ENCODE measurements at regions not wholly inside any gene's neighbourhood (a gene's known extent, or its start where the extent isn't known, plus 50 kb on each side); places are given as distances from the start of the nearest gene placed in this dataset.

DNA sequence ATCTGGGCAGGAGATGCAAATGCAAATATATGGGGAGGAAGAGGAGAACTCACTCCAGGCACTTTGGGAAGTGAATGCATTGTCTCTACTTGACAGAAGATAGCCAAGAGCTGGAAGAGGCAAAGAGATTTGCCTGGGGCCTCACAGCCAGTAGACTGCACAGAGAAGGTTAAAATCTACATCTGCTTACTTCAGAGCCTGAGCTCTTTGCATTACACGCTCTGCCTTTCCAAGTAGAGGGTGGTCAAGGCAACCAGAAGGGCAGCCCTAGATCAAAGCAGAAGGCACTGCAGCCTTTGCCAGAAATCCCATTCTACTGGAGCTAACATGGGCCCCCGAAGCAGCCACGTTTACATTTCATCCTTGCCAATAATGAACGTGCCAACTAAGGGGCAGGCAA lies 407.2 kb upstream of the CCL2 start:
- TF ChIP-seq, protein P1, sequence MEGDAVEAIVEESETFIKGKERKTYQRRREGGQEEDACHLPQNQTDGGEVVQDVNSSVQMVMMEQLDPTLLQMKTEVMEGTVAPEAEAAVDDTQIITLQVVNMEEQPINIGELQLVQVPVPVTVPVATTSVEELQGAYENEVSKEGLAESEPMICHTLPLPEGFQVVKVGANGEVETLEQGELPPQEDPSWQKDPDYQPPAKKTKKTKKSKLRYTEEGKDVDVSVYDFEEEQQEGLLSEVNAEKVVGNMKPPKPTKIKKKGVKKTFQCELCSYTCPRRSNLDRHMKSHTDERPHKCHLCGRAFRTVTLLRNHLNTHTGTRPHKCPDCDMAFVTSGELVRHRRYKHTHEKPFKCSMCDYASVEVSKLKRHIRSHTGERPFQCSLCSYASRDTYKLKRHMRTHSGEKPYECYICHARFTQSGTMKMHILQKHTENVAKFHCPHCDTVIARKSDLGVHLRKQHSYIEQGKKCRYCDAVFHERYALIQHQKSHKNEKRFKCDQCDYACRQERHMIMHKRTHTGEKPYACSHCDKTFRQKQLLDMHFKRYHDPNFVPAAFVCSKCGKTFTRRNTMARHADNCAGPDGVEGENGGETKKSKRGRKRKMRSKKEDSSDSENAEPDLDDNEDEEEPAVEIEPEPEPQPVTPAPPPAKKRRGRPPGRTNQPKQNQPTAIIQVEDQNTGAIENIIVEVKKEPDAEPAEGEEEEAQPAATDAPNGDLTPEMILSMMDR (IDR thresholded peaks at IDR 0.05): no peak
- Histone ChIP-seq H3K9me3 (no peaks in the 10 kb centered on the region), H3K27me3 (peaks cover 5% of the 10 kb centered on the region), H3K4me3 (ENCODE audit: low read depth in 1 of 2, low read length in 1 of 2) (no peak overlapping the region), H3K27ac (no peak overlapping the region), H3K4me1 (ENCODE audit: control insufficient read depth in 1 of 2, insufficient read depth in 1 of 2, low read depth in 1 of 2, low read length in 1 of 2) (no peaks in the 10 kb centered on the region), H3K36me3 (no peaks in the 10 kb centered on the region)

DNA sequence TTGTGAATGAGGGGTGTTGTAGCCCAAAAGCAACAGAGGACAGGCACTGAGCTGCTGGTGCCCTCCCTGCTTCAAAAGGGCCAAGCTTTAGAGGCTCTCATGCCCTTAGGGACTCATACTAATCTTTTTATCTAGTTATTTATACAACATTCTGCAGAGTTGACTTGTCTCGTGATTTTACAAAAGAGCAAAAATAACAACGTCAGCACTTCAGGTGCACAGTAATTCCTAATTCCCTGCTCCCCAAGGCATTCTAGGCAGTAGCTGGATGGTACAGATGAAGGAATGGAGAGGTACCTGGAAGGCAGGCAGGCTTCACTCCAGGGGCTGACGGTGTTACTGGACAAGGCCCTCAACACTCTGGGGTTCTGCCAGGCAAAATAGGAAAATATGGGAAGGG lies 406.7 kb upstream of the CCL2 start:
- Histone ChIP-seq H3K36me3 (no peaks in the 10 kb centered on the region), H3K4me1 (ENCODE audit: control insufficient read depth in 1 of 2, insufficient read depth in 1 of 2, low read depth in 1 of 2, low read length in 1 of 2) (no peaks in the 10 kb centered on the region), H3K4me3 (ENCODE audit: low read depth in 1 of 2, low read length in 1 of 2) (no peak overlapping the region), H3K27ac (no peak overlapping the region), H3K27me3 (peaks cover 5% of the 10 kb centered on the region), H3K9me3 (no peaks in the 10 kb centered on the region)
- TF ChIP-seq, protein P1 (IDR thresholded peaks at IDR 0.05): no peak

DNA sequence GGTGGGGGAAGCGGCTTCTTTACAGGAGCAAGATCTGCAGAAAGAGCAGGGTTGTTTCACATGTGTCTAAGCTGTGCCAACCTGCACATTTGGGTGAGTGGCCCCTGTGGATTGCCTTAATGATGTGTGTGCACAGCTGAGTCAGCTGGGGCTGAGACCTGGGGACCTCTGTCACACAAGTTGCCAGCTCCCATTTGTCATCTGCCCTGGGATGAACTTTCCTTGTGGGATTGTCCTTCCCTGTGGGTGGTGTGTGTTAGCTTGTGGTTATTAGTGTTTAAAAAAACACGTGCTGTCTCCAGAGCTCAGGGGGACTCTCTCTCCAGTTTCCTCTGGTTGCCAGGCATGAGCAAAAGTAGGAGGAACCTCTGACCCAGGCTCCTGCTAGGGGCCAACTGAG lies 400.5 kb upstream of the CCL2 start:
- TF ChIP-seq, protein P1 (IDR thresholded peaks at IDR 0.05): no peak
- Histone ChIP-seq H3K9me3 (no peaks in the 10 kb centered on the region), H3K36me3 (no peaks in the 10 kb centered on the region), H3K4me3 (ENCODE audit: low read depth in 1 of 2, low read length in 1 of 2) (no peak overlapping the region), H3K4me1 (ENCODE audit: control insufficient read depth in 1 of 2, insufficient read depth in 1 of 2, low read depth in 1 of 2, low read length in 1 of 2) (no peaks in the 10 kb centered on the region), H3K27me3 (peaks cover 10% of the 10 kb centered on the region), H3K27ac (no peak overlapping the region)

DNA sequence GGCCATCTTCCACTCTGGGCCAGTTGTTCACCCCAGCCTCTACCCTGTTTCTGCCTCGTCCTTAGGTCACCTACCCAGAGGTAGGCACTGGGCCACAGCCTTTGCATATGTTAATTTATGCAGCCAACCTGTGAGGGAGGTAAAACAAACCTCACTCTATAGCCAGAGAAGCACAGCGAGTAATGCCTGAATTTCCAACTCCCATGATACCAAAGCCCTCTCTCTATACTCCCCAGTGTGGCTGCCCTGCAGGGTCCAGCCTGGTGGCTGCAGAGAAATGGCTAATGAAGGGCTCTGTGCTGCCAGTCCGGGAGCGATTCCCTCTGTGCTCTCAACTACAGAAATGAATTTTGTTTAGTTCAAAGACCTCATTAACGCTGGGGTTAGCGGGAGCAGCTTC lies 397.0 kb upstream of the CCL2 start:
- H3K9me3 ChIP-seq: no peaks in the 10 kb centered on the region
- H3K4me3 ChIP-seq (ENCODE audit: low read depth in 1 of 2, low read length in 1 of 2): no peak overlapping the region
- H3K27ac ChIP-seq: no peak overlapping the region
- H3K27me3 ChIP-seq: peaks cover 19% of the 10 kb centered on the region
- TF ChIP-seq, protein P1 (IDR thresholded peaks at IDR 0.05): no peak
- no peaks in the 10 kb centered on the region for H3K36me3 ChIP-seq
- H3K4me1 ChIP-seq (ENCODE audit: control insufficient read depth in 1 of 2, insufficient read depth in 1 of 2, low read depth in 1 of 2, low read length in 1 of 2): no peaks in the 10 kb centered on the region

DNA sequence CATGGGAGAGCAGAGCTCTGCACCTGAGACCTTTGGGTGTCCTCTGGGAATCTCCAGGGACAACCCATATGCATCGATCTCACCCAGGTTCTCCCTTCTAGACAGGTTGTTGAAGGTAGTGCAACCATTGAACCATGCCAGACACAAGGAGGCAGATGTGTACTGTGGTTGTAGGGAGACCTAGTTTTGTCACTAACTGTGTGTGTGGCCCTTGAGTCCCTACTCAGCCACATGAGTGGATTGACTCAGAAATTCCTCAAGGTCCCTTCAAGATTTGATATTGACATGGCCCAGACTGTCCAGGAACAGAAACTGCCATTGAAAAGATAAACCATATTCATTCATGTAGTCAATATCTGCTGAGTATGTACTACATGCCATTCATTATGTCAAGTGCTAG lies 396.4 kb upstream of the CCL2 start:
- H3K27ac ChIP-seq: no peak overlapping the region
- no peak overlapping the region for H3K4me3 ChIP-seq (ENCODE audit: low read depth in 1 of 2, low read length in 1 of 2)
- TF ChIP-seq, protein P1 (IDR thresholded peaks at IDR 0.05): no peak
- no peaks in the 10 kb centered on the region for H3K9me3 ChIP-seq
- H3K36me3 ChIP-seq: no peaks in the 10 kb centered on the region
- H3K27me3 ChIP-seq: peaks cover 19% of the 10 kb centered on the region
- H3K4me1 ChIP-seq (ENCODE audit: control insufficient read depth in 1 of 2, insufficient read depth in 1 of 2, low read depth in 1 of 2, low read length in 1 of 2): no peaks in the 10 kb centered on the region

Data from neutrophil (primary cell).